ENCODE measurements at regions not wholly inside any gene's neighbourhood (a gene's known extent, or its start where the extent isn't known, plus 50 kb on each side); places are given as distances from the start of the nearest gene placed in this dataset.

DNA sequence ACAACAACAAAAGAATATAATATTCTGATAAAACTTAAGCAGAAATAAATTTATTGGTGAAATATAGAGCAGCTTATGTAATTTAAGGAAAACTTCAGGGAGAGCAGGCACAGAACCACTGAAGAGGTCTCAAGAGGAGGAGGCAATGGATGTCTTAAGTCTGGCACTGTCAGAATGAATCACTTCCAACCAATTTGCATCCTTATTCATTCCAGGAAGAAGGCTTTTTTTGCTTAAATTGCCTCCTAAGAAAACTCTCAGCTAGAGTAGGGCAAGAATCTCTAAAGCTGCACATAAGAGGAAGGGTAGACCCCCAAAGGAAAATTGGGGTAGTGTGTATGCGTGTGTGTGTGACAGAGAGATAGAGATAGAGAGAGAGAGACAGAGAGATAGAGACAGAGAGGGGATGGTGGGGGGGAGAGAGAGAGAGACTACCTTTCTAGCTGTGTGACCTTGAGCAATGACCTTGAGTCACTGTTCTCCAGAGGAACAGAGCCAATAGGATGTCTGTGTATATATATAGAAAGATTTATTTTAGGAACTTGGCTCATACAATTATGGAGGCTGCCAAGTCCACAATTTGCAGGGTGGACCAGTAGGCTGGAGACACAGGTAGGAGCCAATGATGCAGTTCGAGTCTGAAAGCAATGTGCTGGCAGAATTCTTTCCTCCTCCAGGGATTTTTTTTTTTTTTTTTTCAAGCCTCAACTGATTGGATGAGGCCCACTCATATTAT, 96.4 kb upstream of the LINC00305 start:
- DNase-seq (ENCODE audit: extremely low read depth in 1 of 4, low spot score in 3 of 4), result no peak
- Histone ChIP-seq H3K4me3 (no peak overlapping the region), H3K36me3 (ENCODE audit: control insufficient read depth, insufficient read depth, low read length) (no peaks in the 10 kb centered on the region), H3K27me3 (ENCODE audit: control insufficient read depth in 2 of 2, insufficient read depth in 2 of 2, low read length in 2 of 2) (no peaks in the 10 kb centered on the region), H3K79me2 (ENCODE audit: control insufficient read depth, insufficient read depth, low read length) (no peaks in the 10 kb centered on the region), H3K4me1 (replicated peaks in 1 of 2; ENCODE audit: control insufficient read depth in 2 of 2, insufficient read depth in 2 of 2, low read length in 2 of 2) (no peaks in the 10 kb centered on the region), H3K4me2 (ENCODE audit: insufficient read depth, low read length) (no peak overlapping the region), H4K20me1 (replicated peaks; ENCODE audit: control insufficient read depth, insufficient read depth, low read length) (no peaks in the 10 kb centered on the region), H3K9ac (ENCODE audit: insufficient read depth in 1 of 2, low read depth in 2 of 2, low read length in 2 of 2) (no peak overlapping the region), H3K27ac (ENCODE audit: extremely low read depth, low read depth, low read length) (no peak overlapping the region), H2AFZ (ENCODE audit: low read depth, low read length) (no peak overlapping the region), H3K9me1 (ENCODE audit: control insufficient read depth, insufficient read depth, low read length) (no peaks in the 10 kb centered on the region), H3K9me3 (replicated peaks; ENCODE audit: control insufficient read depth, insufficient read depth, low read depth, low read length) (no peaks in the 10 kb centered on the region)
- no peak for FAIRE-seq
- in situ Hi-C loops (cut with MboI) (no loop called here), intact Hi-C loops (cut with micrococcal nuclease) (no loop called here)
- no peak for ATAC-seq
- 0% methylated on average over 1 of the region's 2 CpGs for WGBS (ENCODE audit: insufficient coverage, low coverage, missing lambda C conversion rate)
- no TSS peak for BruUV-seq (replicated peaks)
- ChIA-PET CTCF (ENCODE audit: low intra/inter-chr PET ratio) (no interaction called here), POLR2A (no interaction called here)
- TF ChIP-seq ZNF146 (CRISPR knock-in tag; IDR thresholded peaks at IDR 0.05; ENCODE audit: unreplicated experiment), result no peak
- no peak for TF ChIP-seq FOXK1 (CRISPR knock-in tag; IDR thresholded peaks at IDR 0.05; ENCODE audit: borderline replicate concordance)
- TF ChIP-seq SP2 (IDR thresholded peaks at IDR 0.05; ENCODE audit: extremely low read depth, low read depth, low read length, poor library complexity, severe bottlenecking), result no peak
- no peak for TF ChIP-seq KDM1A (IDR thresholded peaks at IDR 0.05)
- TF ChIP-seq ZNF316 (IDR thresholded peaks at IDR 0.05), result no peak
- no peak for TF ChIP-seq STAG1 (CRISPR knock-in tag; IDR thresholded peaks at IDR 0.05; ENCODE audit: borderline replicate concordance)
- no peak for TF ChIP-seq ARID2 (IDR thresholded peaks at IDR 0.05)
- TF ChIP-seq GATAD2A (IDR thresholded peaks at IDR 0.05), result no peak
- TF ChIP-seq EP300 (IDR thresholded peaks at IDR 0.05; ENCODE audit: low read length), result no peak
- no peak for TF ChIP-seq SRSF9 (IDR thresholded peaks at IDR 0.05; ENCODE audit: borderline replicate concordance, low read depth, low read length)
- no peak for TF ChIP-seq TRIM28 (IDR thresholded peaks at IDR 0.05)
- TF ChIP-seq CAMTA2 (CRISPR knock-in tag; conservative IDR thresholded peaks at IDR 0.05), result no peak
- no peak for TF ChIP-seq SMAD3 (CRISPR knock-in tag; conservative IDR thresholded peaks at IDR 0.05)
- TF ChIP-seq STAT5A (IDR thresholded peaks at IDR 0.05; ENCODE audit: borderline replicate concordance, low read length), result no peak
- no peak for TF ChIP-seq SAFB2 (IDR thresholded peaks at IDR 0.05; ENCODE audit: borderline replicate concordance, low read depth, low read length, severe bottlenecking)
- no peak for TF ChIP-seq KAT8 (IDR thresholded peaks at IDR 0.05; ENCODE audit: low read depth)
- TF ChIP-seq ZNF41 (CRISPR knock-in tag; conservative IDR thresholded peaks at IDR 0.05), result no peak
- TF ChIP-seq ESRRB (CRISPR knock-in tag; IDR thresholded peaks at IDR 0.05; ENCODE audit: borderline replicate concordance), result no peak
- TF ChIP-seq NEUROD1 (IDR thresholded peaks at IDR 0.05; ENCODE audit: borderline replicate concordance, low read depth, low read length, partially characterized antibody), result no peak
- no peak for TF ChIP-seq SIN3B (IDR thresholded peaks at IDR 0.05; ENCODE audit: low read depth)

All from K562 (cell line).